Mesothelial cell of epicardium (in vitro differentiated cells): ENCODE measurements at regions not wholly inside any gene's neighbourhood (a gene's known extent, or its start where the extent isn't known, plus 50 kb on each side); places are given as distances from the start of the nearest gene placed in this dataset.

Experiments used
- DNase-seq, 2 experiments: peaks; one replicate each; pipeline ENCODE4 v3.0.0; 2021; ENCODE audit warnings: low spot score in 2 of 2; ENCODE audit not compliant: unreplicated experiment in 2 of 2
- H3K27ac Mint-ChIP-seq: 2 replicates; pipeline ENCODE4 v1.8.0; 2021; ENCODE audit warnings: mixed read lengths
- H3K27me3 Mint-ChIP-seq: 2 replicates; pipeline ENCODE4 v1.8.0; 2021; ENCODE audit warnings: low read depth, mixed read lengths
- H3K36me3 Mint-ChIP-seq: 2 replicates; pipeline ENCODE4 v1.8.0; 2021; ENCODE audit warnings: mixed read lengths
- H3K4me1 Mint-ChIP-seq: 2 replicates; pipeline ENCODE4 v1.8.0; 2021; ENCODE audit warnings: mixed read lengths
- H3K4me3 Mint-ChIP-seq: 2 replicates; pipeline ENCODE4 v1.8.0; 2021; ENCODE audit warnings: mild to moderate bottlenecking, moderate library complexity, mixed read lengths
- H3K9me3 Mint-ChIP-seq: 2 replicates; pipeline ENCODE4 v1.8.0; 2021; ENCODE audit warnings: mixed read lengths
- TF ChIP-seq, protein P1 (sequence below): fragments of 200-600 bp; sonication (generic); IDR thresholded peaks from one replicate; pipeline ENCODE4 v1.5.0; 2021; ENCODE audit warnings: antibody characterized with exemption; ENCODE audit not compliant: unreplicated experiment

DNA sequence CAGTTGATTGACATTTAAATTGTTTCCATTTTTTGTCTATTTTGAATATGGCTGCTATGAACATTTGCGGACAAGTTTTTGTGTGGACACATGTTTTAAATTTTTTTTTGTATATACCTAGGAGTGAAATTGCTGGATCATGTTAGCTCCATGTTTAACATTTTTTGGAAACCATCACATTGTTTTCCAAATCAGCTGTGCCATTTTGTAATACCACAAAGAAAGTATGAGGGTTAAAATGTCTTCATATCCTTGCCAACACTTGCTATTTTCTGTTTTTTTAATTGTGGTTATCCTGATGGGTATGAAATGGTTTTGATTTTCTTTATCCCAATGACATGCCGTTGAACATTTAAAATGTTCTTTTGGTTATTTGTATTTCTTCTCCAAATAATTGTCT, 52.1 kb downstream of the CARTPT start:
- Mint-ChIP-seq H3K4me1 (no peaks in the 10 kb centered on the region), H3K27me3 (peaks cover 4% of the 10 kb centered on the region), H3K4me3 (no peak overlapping the region), H3K27ac (no peak overlapping the region), H3K9me3 (no peaks in the 10 kb centered on the region), H3K36me3 (no peaks in the 10 kb centered on the region)
- TF ChIP-seq, protein P1, sequence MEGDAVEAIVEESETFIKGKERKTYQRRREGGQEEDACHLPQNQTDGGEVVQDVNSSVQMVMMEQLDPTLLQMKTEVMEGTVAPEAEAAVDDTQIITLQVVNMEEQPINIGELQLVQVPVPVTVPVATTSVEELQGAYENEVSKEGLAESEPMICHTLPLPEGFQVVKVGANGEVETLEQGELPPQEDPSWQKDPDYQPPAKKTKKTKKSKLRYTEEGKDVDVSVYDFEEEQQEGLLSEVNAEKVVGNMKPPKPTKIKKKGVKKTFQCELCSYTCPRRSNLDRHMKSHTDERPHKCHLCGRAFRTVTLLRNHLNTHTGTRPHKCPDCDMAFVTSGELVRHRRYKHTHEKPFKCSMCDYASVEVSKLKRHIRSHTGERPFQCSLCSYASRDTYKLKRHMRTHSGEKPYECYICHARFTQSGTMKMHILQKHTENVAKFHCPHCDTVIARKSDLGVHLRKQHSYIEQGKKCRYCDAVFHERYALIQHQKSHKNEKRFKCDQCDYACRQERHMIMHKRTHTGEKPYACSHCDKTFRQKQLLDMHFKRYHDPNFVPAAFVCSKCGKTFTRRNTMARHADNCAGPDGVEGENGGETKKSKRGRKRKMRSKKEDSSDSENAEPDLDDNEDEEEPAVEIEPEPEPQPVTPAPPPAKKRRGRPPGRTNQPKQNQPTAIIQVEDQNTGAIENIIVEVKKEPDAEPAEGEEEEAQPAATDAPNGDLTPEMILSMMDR = no peak
- DNase-seq = no peak

DNA sequence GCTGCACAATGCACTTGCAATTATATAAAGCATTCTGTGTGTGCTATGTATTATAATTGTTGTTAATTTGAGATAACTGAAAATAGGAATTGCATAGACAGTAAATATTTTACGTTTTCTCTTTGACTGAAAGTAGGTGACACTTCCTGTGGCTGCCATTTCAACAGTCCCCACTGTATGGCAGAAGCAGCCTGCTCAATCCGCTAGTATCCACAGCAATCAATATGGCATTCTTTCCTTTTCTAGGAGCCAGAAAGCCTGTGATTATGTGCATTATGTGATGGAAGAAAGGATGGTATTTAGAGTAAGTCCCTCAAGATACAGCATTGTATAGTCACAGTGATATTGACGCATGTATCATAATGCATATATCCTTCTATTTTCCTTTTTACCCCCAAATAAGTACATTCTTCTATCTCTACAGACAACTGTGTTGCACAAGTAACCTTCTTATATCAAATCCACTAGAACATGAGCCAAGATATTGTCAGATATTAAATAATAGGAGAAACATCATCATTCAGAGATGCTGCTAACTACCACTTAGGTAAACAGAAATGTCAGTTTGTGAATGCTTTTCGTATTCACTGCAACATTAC, 59.7 kb downstream of the CARTPT start:
- Mint-ChIP-seq H3K36me3 (no peaks in the 10 kb centered on the region), H3K27ac (no peak overlapping the region), H3K4me3 (no peak overlapping the region), H3K4me1 (peaks cover 10% of the 10 kb centered on the region), H3K9me3 (no peaks in the 10 kb centered on the region), H3K27me3 (peaks cover 7% of the 10 kb centered on the region)
- no peak for DNase-seq
- TF ChIP-seq, protein P1 = no peak

DNA sequence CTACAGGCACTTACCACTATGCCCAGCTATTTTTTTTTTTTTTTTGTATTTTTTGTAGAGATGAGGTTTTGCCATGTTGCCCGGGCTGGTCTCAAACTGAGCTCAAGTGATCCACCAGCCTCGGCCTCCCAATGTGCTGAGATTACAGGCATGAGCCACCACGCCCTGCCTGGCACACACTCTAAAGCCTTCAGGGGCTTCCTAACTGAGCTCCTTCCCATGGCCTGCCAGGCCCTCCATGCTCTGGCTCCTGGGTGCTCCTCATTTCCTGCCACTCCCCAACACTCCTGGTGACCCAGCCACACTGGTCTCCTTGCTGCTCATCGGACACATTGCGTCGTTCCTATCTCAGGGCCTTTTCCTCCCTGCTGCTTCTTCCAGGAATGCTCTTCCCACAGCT, 61.5 kb downstream of the CARTPT start:
- H3K4me3 Mint-ChIP-seq = no peak overlapping the region
- TF ChIP-seq, protein P1 = no peak
- H3K27me3 Mint-ChIP-seq = peaks cover 7% of the 10 kb centered on the region
- H3K4me1 Mint-ChIP-seq = peaks cover 10% of the 10 kb centered on the region
- DNase-seq = no peak
- H3K9me3 Mint-ChIP-seq = no peaks in the 10 kb centered on the region
- no peaks in the 10 kb centered on the region for H3K36me3 Mint-ChIP-seq
- H3K27ac Mint-ChIP-seq = no peak overlapping the region

DNA sequence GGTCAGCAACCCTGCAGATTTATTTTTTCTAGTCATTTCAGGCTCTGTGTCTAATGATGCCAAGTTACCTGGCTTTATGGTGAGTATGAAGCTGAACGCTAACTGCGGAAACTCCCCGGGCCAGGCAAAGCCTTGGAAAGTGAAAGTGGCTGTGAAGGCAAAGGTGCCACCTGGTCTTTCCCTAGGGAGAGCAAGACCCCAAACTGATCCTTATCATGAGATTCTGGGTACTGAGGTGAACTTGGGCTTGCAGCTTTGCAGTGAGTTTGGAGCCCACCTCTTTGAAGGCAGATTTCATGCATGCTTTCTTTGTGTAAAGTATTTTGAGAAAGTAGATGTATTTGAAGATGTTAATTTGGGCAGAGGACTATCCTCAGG, 63.3 kb downstream of the CARTPT start:
- Mint-ChIP-seq H3K4me3 (no peak overlapping the region), H3K36me3 (no peaks in the 10 kb centered on the region), H3K4me1 (peaks cover 10% of the 10 kb centered on the region), H3K27ac (no peak overlapping the region), H3K9me3 (no peaks in the 10 kb centered on the region), H3K27me3 (peaks cover 3% of the 10 kb centered on the region)
- TF ChIP-seq, protein P1 = no peak
- DNase-seq = no peak

DNA sequence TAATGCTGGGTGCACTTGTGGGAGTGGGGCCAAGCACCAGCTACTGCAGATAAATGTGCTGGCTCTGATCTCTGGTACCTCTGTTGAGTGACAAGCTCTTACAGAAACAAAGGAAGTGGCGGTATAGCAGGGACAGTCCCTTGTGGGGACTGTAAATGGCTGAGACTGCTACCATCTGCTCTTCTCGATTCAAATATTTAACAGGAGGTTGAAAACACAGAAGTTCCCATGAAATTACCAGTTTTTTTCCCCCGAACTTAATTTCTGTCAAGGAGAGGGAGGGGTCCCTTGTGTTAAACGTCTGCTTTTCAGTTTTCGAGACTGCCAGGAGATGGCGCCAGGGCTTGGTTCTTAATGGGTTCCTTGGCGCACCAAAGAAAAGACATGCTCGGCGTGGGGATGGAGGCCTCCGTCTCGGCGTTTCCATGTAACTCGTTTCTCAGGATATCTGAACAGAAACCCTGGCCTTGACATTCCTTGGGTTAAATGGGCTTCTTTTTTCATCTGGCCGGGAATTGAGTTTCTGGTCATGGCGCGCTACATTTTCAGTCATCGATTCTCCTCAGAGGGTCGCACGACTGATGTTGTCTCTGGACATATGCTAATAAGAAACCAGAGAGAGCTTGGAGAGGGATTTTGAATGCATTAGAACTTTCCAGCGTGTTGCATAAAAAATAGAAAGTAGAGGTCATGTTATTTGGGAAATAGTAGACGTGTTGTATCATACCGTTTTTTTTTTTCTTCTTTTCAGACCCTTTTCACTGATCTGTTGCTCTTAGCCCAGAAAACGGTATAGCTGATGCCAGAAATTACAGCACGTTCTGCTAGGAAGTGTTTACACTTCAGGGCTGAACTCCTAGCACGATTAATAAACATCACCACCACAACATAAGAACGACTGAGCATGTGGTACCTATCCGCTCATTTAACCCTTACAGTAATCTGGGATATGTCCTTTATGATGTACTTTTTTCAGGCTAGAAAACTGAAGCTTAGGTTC, 64.0 kb downstream of the CARTPT start:
- Mint-ChIP-seq H3K4me1 (peaks cover 10% of the 10 kb centered on the region), H3K4me3 (peak overlapping the region; percentile 9), H3K27me3 (peaks cover 4% of the 10 kb centered on the region), H3K9me3 (no peaks in the 10 kb centered on the region), H3K36me3 (no peaks in the 10 kb centered on the region), H3K27ac (no peak overlapping the region)
- TF ChIP-seq, protein P1 = peak; percentile 66
- peak; percentile 55 to 84 for DNase-seq
